Right hindlimb (tissue), 1 donor: ENCODE measurements at regions not wholly inside any gene's neighbourhood (a gene's known extent, or its start where the extent isn't known, plus 50 kb on each side); places are given as distances from the start of the nearest gene placed in this dataset.

Experiments used
- DNase-seq: peaks from one replicate; pipeline ENCODE4 v3.0.0-alpha.2; 2018

DNA sequence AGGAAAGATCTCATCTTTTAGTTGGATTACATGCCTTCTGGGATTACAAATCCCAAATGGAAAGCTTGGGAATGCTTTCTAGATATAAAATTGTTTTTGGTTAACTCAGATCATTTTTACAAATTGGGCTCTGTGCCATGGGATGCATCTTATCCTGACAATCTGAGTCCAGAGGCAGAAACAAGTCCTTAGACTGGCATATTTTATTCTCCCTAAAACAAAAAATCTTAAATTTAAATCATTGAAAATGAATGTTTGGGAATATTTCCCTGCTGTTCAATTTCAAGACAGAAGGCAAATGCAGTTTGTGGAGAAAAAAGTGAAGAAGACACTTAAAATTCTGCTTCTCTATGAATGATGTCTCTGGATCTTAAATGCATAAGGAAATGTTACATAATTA is 456.6 kb upstream of the GOT2 start:
- DNase-seq = no peak

DNA sequence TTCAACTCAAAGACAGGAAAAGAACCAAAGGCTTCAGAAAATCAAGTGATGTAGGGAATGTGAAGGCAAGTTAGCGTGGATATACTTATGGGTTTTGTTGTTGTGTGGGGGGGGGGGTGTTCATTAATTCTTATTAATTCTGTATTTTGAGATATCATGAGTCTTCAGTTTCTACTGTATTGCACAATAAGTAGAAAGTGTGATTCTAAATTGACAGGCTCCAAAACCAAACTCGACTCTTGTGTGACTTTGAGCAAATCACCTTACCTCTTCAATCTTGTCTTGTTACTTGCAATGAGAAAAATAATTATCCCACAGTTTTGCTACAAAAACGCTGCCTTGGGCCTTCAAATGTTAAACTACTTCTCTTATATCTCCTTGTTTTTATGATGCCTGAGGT is 453.9 kb upstream of the GOT2 start:
- DNase-seq = no peak

DNA sequence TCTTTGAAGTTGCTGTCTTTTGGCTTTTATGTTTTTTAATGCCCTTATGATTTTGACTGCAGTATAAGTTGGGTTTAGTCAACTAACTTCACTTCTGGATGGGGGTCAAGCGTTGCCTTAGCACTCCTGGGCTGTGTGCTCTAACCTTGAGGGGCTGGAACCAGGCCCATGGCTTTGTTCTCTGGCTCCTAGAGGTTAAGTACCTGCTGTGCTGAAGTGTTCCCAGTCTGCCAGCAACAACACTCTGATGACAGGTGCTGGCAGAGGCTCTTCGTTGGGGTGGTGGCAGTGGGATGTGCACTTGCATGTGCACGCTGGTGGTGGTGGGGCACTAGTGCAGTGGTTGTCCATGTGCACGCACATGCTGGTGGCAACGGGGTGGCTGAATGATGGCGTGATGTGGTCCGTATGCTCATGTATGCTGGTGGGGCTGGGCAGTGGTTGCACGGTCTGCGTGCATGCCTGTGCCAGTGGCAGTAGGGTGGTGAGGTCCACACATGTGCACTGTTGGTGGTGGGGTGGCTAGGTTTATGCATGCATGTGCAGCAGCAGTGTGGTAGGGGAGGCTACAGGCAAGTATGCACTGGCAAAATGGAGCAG is 447.8 kb upstream of the GOT2 start:
- DNase-seq = no peak

DNA sequence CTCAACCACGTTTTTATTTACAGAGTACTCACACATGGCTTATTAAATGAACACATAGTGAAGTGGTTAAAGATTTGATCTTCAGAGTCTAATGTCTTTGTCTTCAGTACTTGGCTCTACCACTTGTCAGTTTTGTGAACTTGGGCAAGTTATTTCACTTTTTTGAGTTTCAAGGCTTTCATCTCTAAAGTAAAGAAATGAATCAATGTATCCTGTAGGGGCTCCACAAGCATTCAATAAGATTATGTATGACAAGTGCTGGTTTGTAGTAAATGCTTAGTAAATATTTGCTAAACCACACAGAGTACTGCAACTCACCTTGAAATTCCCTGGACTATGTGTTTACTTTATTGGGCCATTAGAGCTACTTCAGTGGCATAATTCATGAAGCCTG is 446.0 kb upstream of the GOT2 start:
- DNase-seq = no peak

DNA sequence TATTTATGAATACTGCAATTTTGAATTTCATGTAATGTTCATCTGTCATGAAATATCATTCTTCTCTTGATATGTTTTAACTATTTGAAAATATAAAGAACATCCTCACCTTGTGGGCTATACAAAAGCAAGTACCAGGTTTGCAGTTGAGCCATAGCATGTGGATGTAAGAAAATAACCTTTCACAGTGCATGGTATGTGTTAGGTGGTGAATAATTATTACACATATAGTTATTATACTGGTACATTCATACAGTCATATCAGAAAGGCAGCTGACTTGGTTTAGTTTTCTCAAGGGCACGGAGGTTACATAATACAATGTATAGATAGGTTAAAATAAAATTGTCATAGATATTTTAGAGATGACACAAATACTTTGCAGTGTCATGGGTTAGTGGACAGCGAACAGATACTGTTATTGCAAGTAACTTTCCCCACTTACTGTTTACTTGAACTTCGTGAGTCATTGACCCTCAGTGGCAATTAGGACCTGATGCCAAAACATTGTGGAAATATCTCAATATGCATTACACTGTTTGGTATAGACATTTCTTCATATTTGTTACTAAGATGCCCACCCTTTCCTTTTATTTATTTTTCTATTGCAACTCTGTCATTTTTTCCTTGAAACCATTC is 445.4 kb upstream of the GOT2 start:
- no peak for DNase-seq

DNA sequence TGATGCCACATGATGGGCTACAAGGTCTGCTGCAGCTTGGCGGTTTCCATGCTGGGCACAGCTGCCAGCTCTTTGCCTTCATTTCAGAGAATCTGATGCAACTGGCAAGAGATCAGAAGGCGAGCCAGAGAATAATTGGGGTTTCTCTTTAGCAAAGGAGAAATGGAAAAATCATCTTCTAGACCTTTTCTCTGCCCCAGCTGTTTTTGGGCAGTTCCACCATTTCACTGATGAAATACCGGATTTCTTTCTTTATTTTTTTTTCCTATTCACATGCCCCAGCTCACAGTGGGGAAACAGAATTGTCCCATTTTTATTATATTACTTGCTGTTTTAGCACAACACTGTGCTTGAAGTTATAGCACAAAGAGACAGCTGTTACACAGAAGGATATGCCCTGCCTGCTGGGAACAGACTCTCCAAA is 439.3 kb upstream of the GOT2 start:
- no peak for DNase-seq

DNA sequence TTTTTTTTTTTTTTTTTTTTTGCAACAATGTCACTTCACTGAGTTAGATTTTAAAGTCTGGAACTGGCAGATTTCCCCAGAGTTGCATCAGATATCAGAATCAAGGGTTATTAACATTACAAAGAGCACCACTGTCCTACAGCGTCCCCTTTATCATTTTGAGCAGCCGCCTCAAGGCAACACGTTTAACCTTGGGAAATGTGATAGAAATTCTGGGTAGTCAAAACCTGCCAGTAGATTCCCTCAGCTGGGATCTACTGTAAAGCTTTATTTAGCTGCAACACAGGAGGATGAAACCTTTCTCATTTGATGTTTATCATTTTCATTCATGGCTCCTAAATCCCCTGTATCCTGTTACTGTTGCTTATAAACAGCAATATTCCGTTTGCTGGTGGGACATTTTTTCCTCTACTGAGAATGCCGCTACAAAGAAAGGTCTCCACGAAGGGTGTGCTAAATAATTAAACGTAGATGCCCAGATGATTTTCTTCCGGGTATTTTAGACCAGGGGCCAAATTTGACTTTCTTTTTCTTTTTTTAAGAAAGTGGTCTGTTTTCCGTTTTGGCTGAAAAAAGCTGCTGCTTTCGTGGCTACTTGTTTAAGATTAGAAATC is 436.1 kb upstream of the GOT2 start:
- no peak for DNase-seq

DNA sequence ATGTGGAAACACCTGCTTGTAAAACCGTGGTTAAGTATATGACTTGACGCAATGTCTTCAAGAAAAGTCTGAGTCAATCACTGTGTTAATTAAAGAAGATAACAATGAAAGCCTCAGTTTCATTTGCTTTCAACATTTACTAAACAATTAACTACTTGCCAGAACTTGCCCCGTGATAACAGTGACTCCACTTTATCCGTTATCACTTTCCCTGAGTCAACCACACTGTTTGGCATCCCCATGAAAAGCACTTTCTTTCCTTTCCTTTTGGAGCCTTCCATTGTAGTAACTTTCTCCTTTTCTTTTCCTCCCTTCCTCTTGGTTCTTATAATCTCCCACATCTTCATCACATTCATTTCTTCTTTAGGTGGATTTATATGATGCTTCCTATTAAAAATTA is 435.1 kb upstream of the GOT2 start:
- DNase-seq = no peak

DNA sequence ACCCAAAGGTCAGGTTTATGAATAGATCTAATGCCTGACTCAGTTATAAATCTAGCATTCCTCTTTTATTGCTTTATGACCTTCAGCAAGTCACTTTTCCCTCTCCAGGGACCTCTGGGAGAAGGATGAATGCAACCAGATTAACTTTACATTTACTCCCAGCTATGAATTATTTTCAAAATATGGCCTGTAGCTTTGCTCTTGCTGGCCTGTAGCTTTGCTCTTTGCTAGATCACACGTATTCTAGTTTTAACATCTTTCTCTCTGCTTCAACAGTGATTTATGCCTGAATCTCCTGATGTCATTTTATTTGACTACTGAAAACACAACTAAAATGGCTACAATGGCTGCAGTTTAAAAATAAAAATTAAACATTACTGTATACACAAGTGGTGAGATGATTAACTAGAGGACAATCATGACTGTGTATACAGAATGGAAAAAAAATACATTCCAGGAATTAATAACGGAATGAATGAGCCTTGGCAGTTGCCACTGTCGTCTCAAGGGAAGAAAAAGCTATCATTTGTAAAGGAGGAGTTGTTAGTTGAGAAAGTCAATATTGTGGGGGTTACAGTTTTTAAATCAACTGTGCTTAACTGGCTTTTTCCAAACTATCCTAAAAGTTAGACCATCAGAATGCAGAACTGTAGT is 434.5 kb upstream of the GOT2 start:
- no peak for DNase-seq

DNA sequence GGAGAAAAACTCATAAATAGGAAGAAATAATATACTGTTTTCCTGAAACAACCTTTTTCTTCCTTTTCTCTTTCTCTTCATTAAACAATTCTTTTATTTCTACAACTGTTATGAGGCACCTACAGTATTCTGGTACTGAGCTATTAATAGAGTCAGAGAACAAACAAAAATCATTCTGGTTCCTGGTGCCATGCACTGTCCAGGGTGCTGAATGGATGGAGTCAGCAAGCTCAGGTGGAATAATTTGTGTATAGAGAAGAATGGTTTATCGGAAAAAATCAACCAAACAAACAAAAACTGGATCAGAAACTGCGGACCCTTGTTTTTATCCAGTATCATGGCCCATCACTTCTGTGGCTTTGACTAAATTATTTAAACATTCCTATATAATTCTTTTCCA is 430.3 kb upstream of the GOT2 start:
- no peak for DNase-seq

DNA sequence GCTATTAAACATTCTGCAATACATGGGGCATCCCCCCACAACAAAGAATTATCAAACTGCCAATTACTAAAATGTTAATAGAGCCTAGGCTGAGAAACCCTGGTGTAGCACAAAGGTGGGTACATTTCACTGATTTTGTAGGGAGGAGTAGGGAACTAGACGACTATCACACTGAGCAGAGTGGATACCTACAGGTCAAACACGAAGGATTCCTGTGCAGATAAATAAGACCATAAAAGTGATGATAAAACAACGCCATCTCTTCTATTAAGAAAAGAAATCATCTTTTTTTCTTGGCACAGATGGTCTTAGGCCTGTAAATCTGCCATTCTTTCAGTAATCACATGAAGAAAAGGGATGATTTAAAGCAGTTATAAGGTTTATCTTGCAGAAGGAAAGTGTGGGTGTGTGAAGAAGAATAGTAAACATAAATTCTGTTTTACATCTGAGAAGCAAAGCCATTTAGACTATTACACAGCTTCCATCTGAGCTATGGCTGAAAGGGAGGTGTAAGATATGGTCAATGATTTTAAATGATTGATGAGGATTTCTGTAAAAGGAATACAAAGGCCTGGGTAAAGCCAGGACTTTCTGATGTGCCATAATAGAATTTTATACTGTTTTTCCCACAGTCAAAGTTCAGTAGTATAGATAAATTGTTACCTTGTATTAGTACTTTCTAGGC is 429.4 kb upstream of the GOT2 start:
- no peak for DNase-seq

DNA sequence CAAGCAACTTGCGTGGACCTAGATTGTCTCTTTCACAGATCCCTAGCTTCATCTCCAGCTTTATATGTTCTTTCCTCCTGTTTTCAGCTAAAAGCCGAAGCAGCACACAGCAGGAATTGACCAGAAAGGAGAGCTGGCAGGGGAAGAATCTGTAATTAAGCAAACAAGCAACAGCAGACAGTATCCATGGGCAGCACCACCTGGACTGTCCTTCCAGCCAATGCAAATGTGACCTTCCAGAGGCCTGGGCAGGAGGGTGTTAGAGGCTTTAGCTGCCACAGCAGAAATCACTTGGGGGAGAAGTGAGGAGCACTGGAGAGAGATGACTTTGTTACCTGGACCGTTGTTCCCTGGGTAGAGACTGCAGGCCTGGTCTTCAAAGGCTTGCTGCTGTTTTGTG is 427.6 kb upstream of the GOT2 start:
- no peak for DNase-seq

DNA sequence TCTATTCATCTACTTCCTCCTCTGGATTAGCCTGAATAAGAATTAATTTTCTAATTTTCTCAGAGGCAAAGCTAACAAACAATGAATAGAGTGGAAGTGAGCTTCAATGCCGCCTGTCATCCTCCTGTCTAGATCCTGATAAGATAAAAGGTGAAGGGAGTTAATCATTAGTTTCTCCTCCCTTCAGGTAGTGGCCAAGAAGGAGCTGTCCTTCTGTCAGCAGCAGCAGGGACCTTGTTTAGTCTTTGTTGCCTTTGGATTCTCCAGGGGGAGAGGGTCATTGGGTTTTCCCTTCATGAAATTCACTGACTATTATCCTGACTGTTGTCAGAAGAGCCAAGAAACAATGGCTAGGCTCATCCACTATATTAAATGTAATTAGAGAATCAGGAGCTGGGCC is 420.2 kb upstream of the GOT2 start:
- no peak for DNase-seq

DNA sequence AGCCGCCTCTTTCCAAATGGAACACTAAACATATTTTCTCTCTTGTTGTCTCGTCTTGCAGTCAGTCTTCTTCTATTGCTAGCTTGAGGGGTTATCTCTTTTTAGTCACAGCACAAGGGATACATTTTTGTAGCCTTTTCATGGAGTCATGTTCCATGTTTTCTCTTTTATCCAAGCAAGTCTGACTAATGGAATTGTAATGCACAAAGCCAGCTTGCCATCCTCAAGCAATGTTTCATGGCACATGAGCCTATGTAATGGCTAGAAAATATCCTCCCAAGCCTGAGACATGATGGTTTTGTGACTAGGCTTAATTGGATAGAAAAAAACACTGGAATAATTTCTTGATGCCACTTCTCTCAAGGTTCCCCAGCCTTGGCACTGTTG is 414.6 kb upstream of the GOT2 start:
- no peak for DNase-seq

DNA sequence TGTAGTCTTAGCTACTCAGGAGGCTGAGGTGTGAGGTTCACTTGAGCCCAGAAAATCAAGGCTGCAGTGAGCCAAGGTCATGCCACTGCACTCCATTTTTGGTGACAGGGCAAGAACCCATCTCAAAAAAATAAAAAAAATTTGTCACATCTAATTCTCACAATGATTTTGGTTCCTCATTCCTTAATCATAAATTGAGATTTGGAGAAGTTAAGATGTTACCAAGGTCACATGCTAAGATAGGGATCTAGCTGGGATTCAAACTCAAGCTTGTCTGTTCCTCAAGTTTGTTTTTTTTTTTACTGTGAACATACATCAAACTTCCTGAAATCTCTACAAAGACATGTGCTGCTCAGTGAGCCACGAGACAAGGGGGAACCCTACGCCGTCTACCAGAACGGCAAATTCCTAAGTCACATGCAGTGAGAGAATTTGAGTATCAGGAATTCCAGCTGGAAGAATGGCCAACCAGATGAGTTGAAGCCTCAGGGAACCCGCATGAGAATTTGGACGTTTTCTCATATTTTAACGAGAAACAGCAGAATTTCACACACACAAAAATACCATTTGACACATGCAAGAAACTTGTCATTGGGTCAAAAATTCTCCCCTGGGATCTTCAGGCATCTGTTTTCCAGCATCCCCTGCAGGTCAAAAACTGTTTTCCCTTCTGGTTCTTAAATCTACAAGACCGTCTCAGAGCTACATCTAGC is 414.1 kb upstream of the GOT2 start:
- DNase-seq = peak; percentile 48

DNA sequence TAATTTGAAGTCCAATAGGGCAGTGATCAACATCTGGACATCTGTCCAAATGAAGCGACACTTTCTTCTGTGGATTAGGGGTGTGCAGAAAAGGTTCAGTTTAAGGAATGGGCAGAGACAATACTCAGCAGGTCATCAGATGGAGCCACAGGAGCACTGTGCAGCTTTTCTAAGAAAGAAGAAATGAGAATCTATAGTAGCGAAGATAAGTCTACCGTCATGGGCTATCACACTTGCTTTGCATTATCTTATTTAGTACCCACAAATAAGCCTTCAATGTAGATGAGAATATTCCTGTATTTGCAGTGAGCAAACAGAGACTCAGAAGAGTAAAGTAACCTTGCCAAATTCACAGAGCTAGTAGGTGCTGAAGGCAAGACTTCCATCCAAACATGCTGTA is 412.0 kb upstream of the GOT2 start:
- no peak for DNase-seq

DNA sequence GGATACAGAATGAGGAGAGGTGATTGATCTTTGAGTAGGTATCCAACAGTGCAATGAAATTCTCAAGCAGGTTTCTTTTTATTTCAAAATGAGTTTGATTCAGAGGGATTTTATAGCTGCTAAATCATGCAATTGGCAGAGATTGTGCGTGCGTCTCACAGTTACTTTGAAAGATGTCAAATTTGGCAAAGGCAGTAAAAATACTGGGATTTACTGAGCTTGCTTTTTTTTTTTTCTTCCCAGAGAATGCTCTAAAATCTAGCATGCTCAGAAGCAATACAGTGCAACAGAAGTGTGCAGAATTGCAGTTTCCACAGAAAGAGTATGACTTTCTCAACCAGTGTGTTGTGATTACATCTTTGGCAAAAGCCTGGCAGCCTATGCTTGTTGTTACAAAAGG is 410.7 kb upstream of the GOT2 start:
- DNase-seq = peak; percentile 24

DNA sequence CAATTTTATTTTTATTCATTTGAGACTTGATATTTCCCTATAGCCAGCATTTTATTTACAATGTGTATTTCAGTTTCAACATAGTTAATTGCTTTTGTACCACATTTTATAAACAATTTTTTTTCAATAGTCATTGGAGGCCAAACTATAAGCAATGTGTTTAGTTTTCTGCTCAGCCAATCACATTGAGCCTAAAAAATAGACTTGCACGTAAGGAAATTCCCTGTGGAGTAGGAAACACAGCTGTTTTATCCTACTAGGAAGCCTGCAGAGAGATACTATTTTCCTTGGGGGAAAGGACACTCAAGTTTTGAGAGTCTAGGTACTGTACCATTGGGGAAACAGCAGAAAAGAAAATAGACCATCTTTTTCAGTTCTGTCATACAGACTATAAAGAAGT is 410.2 kb upstream of the GOT2 start:
- DNase-seq = no peak

DNA sequence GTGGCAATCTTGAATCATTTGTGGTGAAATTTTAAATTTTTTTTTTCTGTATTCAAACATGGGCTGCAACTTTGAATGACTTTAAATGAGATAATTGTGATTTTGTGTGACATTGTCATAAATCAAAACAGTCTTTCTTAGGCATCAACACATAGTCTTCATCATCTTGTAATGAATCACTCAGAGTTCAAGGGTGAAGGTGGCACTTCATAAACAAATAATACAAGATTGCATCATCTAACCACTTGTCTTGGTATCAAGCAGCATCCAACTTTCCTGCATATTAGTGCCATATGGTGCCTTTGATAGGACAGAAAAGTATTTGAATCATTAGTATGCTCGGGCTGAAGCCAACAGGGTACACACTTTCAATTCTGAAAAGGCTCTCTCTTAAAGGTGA is 392.4 kb upstream of the GOT2 start:
- no peak for DNase-seq

DNA sequence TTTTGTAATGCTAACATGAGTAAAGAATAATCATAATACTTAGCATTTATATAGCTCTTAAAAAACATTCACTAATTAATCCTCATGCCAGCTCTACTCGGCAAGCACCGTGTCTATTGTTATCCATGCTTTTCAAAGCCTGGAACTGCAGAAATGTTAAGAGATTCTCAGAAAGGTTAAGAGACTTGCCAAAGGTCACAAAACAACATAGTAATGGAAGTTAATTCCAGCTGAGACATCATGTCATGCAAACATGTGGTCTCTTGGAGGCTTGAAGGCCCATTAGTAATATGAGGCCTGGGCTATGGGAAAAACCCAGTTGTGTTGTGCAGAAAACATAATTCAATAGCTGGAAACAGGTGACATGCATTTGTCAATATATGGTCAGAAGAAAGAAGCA is 389.9 kb upstream of the GOT2 start:
- DNase-seq = no peak

DNA sequence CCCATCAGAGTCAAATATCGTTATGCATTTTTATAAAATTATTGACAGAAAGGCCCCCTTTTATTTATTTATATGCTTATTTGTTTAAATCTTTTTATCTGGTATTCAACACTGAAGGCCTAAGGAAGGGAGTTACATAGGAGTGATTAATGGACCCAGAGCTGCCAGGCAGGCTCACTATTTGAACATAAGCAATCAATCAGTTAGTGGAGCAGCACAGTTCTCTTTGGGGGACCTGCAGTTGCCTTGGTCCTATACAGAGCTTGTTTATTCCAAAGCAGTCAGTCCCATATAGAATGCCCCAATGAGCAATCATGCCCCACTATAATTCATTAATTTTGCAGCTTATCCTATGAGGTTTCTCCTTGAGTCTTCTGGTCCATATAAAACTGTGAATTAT is 389.4 kb upstream of the GOT2 start:
- DNase-seq = no peak

DNA sequence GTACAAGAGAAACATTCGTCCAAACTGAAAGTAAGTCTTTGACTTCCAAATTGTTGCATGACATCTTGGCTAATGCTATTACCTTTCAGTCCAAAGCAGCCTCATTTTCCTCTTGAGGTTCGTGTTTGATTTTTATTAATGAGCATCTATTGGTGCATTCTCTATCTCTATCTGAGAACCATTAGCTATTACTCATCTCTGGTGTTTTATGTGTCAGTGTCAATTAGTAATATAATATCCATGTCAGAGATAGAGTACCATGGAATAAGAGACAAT is 388.1 kb upstream of the GOT2 start:
- DNase-seq = no peak
